GM18499 (cell line): ENCODE measurements at regions not wholly inside any gene's neighbourhood (a gene's known extent, or its start where the extent isn't known, plus 50 kb on each side); places are given as distances from the start of the nearest gene placed in this dataset.
"Not testable (repeated sequence)": the region's sequence is repeated elsewhere in the genome, so short reads cannot be mapped to it uniquely, and the experiment has no call there.

Experiments used
- ATAC-seq: cut with Tn5 transposase; IDR thresholded peaks from one replicate; pipeline ENCODE4 v1.9.1; 2021; ENCODE audit warnings: moderate number of reproducible peaks; ENCODE audit not compliant: insufficient read depth, unreplicated experiment

DNA sequence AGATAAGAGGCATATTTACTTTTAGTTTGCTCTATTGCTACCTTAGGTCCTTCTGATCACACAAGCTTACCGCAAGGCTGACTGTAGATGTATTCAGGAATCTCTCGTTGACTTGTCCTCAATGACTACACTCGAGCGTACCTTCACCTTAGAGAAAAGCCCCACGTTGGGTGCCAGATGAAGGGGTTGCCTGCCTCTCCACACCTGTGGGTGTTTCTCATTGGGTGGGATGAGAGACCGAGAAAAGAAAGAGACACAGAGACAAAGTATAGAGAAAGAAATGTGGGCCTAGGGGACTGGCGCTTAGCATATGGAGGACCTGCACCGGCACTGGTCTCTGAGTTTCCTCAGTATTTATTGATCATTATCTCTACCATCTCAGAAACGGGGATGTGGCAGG, 51.8 kb downstream of the ASCL4 start:
- no peak for ATAC-seq

DNA sequence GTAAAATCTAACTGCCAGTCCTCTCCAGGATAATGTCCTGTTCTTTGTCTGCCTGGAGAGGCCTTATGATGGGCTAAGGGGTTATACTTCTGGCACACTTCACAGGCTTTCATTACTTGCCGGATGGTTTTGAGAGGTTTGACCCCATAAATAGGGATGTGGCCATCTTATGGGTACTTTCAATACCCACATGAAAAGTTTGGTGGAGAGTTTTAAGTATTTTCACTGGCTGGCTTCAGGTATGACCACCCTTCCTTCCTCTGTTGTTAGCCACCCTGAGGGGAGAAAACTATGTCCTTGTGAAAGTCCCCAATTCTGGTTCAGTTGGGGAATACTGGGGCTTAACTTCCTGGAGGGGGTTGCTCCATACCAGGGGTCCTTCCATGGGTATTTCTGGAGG, 54.8 kb downstream of the ASCL4 start:
- no peak for ATAC-seq

DNA sequence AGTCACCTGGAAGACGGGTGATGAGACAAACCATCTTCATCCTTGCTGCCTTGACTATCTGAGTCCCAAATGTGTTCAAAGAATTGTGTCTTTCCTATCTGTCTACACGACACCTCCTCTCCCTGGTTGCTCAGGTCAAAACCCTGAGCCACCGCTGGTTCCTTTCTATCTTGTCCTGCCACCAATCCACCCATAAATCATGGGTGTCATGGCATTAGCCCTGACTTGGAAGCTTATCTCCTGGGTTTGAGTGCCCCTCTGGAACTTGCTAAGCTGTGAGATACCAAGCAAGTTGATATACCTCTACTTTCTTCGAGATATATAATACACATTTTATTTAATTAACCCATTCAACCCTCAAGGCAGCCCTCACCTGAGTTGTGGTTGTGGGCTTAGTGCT, 57.9 kb downstream of the ASCL4 start:
- ATAC-seq, result no peak

DNA sequence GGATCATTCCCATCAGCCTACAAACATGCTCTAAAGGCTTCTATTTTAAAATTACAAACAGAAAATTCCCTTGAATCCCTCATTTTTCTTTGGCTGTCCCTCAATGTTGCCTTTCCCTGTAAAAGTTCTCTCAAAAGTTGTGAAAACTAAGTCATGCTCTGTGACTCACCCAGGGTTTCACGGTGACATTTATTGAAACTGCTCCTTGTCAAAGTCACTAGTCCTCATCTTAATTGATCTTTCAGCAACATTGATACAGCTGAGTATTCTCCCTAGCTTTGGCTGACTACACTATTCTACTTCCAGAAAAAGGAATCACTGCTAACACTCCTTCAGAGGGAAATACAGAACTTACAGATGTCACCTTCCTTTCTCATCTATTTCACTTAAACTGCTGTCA, 65.7 kb downstream of the ASCL4 start:
- no peak for ATAC-seq

DNA sequence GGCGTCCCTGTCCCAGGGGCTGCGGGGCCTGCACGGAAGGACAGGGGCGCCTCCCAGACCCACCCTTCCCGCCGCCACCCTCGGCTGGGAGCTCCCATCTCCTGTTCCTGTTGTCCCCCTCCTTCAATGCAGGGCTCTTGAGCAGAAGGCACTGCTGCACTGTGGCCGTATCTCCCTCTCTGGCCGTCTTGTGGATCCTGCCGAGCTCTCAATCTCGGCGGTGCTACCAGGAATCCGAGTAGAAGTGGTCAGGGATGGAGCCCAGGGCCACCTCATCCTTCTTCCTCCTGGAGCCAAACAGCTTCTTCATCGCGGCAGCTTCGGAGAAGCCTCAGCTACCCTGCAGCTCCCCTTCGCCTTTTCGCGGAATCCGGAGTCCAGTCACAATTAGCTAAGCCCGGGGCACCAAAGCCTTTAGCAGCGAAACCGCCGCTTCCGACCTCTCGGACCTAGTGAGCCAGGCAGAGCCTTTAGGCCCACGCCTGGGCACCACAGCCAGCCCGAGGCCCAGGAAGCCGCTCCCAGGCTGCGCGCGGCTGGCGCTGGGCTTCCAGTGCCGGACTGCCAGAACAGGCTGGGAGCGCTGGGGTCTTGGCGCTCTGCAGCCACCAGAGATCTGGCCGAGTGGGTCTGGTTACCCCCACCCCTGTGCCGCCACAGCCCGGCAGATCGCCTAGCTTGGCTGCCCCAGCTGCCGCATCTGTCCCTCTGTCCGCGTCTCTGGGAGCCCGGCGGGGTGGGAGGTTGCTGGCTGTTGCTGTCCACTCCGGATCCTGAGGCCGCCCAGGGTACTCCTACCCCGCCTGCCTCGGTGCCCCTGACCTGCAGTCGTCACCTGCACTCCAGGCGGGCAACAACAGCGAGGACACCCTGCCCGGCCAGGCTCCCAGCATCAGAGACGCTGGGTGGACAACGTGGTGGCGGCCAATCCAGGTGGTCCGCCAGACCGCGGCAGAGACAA, 69.1 kb downstream of the ASCL4 start:
- no peak for ATAC-seq

DNA sequence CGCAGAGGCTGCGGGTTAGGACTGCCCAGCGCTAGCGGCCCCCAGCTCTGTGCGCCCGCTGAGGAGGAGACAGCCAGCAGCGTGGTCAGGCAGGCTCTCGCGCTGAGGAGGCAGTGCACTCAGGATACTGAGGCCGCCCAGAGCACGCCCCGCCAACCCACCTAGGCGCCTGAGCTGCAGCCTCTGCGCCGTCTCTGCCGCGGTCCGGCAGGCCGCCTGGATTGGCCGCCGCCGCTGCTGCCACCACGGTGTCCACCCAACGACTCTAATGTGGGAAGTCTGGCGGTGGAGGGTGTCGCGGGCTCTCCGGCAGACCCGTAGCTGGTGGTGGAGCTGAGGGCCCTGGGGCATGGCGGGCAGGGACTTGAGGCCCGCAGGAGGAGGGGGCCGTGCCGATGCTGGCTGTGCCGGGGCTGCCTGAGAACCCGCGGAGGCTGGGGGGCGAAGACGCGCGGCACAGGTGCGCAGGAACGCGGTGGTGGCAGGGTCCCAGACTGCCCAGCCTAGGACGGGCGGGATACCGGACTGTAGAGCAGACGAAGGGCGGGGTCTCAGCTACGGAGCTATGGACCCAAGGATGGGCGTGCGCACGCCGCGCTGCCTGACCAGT, 69.9 kb downstream of the ASCL4 start:
- no peak for ATAC-seq

DNA sequence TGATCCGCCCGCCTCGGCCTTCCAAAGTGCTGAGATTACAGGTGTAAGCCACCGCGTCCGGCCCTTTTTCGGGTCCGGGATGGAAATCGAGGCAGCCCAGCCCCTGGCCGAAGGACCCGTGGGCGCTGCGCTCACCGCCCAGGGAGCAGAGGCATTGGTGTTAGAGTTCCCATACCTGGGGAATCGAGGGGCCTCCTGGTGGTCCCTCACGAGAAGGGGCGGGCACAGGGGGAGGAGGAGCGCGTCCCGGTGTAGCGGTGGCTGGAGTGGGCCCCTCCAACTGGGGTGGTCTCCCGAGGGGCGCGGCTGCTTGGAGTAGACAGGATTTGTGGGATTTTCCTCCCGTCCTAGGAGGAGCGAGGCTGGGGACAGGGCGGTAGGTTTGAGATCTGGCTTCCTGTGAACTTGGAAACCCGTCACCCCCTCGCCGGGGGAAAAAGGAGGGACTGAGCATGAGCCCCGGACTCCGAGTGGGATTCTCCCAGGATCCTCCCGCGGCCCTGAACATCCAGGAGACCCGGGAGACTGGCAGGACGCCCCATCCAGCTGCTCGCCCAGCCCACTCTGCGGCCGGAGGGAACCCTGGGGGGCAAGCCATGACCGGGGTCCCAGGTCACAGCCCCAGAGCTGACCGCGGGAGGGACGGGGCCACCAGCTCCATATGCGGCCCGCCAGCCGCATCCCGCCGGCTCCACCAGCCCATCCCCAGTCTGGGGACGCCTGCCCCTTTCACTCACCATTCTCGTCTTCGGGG, 70.9 kb downstream of the ASCL4 start:
- no peak for ATAC-seq

DNA sequence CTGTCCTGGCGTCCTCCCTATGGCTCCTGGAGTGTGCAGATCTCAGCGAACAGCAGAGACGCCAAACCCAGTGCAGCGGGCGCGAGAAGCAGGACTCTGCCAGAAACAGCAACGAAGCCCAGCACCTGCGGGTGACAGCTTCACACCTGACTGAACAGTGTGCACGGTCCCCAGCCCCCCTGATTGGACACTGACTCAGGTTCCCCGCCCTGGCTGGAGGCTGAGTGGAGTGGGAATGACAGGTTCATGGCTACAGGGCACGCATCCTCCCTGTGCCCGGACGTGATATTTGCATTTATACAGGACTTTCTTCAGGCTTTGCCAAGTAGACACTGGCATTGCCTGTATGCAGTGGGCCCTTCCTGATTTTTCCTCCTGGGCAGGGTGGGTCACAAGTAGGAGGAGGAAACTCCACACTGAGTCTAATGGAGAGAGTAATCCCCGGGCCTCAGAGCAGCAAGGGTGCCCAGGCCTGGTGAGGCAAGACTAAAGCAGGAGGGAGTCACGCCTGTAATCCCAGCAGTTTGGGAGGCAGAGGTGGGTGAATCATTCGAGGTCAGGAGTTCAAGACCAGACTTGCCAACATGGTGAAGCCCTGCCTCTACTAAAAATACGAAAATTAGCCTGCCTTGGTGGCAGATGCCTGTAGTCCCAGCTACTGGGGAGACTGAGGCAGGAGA, 71.6 kb downstream of the ASCL4 start:
- ATAC-seq, result no peak

DNA sequence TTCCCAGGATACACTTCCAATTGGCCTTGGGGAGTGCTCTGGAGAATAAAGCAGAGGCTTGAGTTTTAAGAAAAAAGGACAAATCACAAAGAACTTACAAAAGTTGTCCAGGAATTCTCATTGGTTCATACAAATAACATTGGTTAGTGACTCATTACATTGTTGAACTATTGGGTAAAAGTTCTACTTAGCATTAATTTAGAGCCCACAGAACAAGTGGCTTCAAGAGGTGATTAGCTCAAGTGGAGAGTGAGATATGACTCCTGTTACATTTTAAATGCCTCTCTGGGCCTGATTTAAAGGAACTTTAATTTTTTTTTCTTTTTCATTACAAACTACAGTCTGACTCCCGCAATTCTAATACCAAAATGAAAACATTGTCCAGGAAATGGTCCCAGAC, 72.9 kb downstream of the ASCL4 start:
- ATAC-seq, result no peak

DNA sequence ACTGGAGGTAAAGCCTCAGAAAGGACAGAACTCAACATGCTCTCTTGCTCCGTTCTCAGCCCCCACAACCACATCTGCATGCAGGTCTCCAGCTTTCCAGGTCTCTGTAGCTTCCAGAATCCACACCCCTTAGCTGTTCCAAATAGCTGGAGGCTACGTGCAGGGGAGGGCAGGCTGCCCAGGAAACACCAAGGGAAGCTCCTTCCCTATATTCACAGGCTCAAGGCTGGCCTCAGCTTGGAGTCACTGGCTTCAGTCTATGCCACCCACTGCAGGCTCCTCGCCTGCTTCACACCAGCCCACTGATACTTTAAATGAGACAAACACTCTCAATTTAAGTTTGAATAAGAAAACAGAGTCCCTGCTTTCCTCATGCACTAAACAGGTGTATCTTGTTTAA, 73.3 kb downstream of the ASCL4 start:
- no peak for ATAC-seq

DNA sequence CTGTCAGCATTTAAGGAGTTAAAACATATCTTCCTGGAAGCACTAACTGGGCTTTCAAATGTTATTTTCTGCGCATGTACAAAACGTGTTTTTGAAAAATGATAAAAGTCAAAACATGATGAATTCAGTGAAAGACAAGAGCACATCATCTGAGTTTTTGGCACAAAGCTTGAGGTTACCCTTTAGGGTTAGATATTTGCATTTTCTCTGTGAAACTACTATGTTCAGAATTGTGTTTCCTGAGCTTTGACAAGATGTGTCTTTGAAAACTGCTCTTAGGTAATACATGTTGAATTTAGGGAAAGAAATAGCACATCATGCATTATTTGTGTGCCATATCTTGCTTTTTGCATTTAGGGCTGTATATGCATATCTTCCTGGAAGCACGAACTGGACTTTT, 79.0 kb downstream of the ASCL4 start:
- no peak for ATAC-seq

DNA sequence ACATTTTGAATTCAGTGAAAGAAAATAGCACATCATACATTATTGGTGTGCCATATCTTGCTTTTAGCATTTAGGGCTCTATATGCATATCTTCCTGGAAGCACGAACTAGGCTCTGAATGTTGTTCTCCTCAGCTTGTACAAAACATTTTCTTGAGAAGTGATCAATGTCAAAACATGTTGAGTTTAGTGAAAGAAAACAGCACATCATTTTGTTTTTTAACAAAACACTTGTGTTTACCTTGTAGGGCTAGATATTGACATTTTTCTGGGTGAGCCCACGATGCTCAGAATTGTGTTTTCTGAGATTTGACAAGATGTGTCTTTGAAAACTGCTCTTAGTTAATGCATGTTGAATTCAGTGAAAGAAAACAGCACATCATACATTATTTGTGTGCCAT, 81.0 kb downstream of the ASCL4 start:
- ATAC-seq, result no peak

DNA sequence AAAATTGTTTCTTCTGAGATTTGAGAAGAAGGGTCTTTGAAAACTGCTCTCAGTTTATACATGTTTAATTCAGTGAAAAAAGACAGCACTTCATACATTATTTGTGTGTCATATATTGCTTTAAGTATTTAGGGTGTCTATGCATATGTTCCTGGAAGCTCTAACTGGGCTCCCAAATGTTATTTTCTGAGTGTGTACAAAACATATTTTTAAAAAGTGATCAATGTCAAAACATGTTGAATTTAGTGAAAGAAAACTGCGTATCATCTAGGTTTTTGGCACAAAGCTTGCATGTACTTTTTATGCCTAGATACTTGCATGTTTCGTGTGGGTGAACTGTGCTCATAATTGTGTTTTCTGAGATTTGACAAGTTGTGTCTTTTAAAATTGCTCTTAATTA, 81.6 kb downstream of the ASCL4 start:
- no peak for ATAC-seq

DNA sequence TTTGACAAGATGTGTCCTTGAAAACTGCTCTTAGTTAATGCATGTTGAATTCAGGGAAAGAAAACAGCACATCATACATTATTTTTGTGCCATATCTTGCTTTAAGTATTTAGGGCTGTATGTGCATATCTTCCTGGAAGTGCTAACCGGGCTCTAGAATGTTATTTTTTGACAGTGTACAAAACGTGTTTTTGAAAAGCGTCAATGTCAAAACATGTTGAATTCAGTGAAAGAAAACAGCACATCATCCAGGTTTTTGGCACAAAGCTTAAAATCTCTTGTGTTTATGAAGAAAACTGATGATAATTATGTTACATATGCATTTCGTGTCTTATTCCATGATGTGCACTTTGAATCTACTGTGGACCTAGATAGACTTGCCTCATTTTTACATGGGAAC, 82.7 kb downstream of the ASCL4 start:
- no peak for ATAC-seq

DNA sequence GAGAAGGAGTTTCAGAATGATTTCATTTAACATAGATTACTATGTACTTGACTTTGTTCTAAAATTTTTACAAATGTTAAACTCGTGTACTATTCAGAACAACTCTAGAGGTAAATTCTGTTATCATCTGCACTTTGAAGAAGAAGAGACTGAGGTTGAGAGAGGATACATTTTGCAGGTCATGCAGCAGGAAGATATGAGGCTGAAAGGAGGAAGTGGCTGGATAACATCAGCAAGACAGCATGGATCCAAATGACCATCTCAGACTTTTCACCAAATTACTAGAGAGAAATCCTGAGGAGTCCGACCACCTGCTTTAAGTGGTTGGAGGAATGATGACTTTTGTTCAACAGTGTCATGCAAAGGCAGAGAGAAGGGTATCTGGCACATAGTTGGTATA, 84.9 kb downstream of the ASCL4 start:
- no peak for ATAC-seq

DNA sequence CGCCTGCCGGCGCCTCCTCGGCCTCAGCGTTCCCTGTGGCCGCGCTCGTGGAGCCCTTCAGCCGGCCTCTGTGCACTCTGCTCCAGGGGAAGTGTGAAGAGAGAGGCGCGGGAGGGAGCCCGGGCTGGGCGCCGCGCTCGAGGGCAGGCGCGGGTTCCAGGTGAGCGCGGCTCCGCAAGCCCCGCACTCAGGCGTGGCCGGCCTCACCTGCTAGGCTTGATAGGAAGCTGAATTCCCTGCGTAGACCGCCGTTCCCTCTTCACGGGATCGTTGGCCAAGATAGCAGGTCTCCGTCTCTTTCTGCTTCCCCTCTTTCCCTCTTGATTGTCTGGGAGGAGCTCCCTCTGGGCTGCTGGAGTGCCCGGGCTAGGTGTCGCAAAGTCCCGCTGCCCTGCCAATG, 89.7 kb downstream of the ASCL4 start:
- ATAC-seq, result no peak

DNA sequence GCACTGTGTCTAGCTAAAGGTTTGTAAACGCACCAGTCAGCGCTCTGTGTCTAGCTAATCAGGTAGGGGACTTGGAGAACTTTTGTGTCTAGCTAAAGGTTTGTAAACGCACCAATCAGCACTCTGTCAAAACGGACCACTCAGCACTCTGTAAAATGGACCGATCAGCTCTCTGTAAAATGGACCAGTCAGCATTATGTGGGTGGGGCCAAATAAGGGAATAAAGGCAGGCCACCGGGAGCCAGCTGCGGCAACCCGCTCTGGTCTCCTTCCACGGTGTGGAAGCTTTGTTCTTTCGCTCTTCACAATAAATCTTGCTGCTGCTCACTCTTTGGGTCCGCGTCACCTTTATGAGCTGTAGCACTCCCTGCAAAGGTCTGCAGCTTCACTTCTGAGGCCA, 90.2 kb downstream of the ASCL4 start:
- ATAC-seq, result not testable (repeated sequence)

DNA sequence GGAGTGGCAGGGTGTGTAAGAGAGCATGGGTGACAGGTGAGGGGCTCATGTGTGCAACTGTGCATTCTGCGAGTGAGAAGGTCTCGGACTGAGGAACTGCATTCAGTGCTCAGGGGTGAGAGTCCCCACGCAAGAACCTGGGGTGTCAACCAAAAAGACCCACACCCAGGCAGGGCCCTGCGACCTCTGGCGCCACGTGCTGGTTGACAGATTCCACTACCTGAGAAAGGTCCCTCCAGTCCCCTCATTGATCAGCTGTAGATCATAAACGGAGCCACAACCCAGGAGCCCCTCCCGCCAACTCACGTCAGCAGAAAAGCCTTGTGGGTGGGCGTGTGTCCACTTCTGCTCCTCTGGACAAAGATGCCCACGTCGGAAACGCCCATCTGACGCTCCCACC, 98.7 kb downstream of the ASCL4 start:
- no peak for ATAC-seq

DNA sequence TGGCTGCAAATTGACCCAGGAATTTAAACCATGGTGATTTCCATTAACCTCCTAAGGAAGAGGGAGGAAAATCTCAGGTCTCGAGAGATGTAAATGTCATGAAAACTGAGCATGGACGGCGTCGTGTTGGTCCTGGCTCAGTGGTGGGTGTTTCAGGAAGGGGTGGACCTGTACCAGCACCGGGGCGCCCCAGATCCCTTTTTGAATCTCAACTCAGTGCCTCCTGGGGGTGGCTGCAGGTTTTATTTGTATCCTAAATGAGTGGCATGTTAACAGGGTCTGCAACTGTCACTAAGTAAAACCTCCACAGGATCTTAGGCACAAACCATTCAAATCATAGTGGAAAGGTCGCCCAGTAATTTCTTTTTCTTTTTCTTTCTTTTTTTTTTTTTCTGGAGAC, 101.3 kb downstream of the ASCL4 start:
- no peak for ATAC-seq

DNA sequence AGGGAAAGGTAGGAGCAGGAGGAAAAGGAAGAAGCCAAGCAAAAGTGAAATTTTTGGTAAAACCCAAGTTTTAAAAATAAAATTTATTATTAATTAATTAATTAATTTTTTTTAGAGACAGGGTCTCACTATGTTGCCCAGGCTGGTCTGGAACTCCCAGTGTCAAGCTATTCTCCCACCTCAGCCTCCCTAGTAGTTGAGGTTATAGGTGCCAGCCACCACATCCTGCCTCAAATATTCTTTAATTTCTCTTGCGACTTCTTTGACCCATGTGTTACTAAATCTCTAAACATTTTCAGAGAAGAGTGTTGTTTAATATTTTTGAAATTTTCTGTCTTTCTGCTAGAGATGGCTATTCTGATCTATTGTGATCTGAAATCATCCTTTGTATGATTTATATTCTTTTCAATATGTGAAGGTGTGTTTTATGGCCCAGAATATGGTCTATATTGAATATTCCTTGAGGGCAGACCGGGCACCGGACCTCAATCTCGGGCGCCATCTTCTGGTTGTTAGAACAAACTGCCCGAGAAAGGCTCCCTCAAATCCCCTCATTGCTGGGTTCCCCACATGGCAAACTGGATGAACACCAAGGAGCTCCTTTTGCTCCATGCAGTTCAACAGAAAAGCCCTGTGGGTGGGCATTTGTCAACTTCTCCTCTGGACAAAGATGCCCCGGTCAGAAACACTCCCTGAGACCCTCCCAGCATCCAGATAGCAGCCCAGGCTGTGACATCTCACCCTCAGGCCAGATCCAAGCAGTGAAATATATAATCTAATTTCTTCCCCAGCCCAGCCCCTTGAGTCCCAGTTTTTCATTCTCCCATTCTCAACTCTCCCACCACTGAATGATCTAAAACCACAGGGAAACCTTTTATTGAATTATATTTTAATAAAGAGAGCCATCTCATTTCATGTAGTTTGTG, 110.5 kb downstream of the ASCL4 start:
- ATAC-seq, result no peak
